ENCODE measurements at regions not wholly inside any gene's neighbourhood (a gene's known extent, or its start where the extent isn't known, plus 50 kb on each side); places are given as distances from the start of the nearest gene placed in this dataset.

DNA sequence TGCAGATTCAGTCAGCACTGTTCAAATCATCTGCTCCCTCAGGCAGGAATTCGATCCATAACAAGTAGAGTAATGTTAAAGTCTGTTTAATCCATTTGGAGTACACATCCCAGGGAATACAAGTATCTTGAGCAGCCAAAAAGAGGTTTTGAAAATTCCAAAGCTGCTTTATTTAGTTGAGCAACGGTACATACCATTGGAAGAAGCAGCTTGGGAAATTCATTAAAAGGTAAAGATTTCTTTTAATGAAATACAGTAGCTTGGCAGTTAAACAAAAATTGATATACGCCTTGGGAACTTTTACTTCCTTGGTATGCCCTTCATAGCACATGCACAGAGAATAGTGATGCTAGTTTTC is 153.8 kb downstream of the LRIG3 start:
- TF ChIP-seq EZH2 (IDR thresholded peaks at IDR 0.05; ENCODE audit: borderline replicate concordance, low read length): no peak
- TF ChIP-seq, protein P1, sequence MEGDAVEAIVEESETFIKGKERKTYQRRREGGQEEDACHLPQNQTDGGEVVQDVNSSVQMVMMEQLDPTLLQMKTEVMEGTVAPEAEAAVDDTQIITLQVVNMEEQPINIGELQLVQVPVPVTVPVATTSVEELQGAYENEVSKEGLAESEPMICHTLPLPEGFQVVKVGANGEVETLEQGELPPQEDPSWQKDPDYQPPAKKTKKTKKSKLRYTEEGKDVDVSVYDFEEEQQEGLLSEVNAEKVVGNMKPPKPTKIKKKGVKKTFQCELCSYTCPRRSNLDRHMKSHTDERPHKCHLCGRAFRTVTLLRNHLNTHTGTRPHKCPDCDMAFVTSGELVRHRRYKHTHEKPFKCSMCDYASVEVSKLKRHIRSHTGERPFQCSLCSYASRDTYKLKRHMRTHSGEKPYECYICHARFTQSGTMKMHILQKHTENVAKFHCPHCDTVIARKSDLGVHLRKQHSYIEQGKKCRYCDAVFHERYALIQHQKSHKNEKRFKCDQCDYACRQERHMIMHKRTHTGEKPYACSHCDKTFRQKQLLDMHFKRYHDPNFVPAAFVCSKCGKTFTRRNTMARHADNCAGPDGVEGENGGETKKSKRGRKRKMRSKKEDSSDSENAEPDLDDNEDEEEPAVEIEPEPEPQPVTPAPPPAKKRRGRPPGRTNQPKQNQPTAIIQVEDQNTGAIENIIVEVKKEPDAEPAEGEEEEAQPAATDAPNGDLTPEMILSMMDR (conservative IDR thresholded peaks at IDR 0.05 in 1 of 2, IDR thresholded peaks at IDR 0.05 in 1 of 2; ENCODE audit: extremely low read depth in 1 of 2, insufficient read depth in 1 of 2, low read depth in 1 of 2, low read length in 2 of 2): no peak

All from mammary epithelial cell (primary cell).